NCI-H69 (cell line): ENCODE measurements at regions not wholly inside any gene's neighbourhood (a gene's known extent, or its start where the extent isn't known, plus 50 kb on each side); places are given as distances from the start of the nearest gene placed in this dataset.
A peak's percentile ranks its signal among the peaks of the same experiment; 100 is the strongest.

ENCODE experiments used
- DNase-seq: peaks from one replicate; lab custom pipeline; 2025; lab: John Stamatoyannopoulos, UW

- DNase-seq = peak; percentile 88
Observed at GRCh38 chr2:57711991-57712390, 334.6 kb upstream of the VRK2 start.

GRCh38 chr2:57720728-57721627, 325.6 kb upstream of the VRK2 start:
- peak; percentile 63 for DNase-seq

DNA sequence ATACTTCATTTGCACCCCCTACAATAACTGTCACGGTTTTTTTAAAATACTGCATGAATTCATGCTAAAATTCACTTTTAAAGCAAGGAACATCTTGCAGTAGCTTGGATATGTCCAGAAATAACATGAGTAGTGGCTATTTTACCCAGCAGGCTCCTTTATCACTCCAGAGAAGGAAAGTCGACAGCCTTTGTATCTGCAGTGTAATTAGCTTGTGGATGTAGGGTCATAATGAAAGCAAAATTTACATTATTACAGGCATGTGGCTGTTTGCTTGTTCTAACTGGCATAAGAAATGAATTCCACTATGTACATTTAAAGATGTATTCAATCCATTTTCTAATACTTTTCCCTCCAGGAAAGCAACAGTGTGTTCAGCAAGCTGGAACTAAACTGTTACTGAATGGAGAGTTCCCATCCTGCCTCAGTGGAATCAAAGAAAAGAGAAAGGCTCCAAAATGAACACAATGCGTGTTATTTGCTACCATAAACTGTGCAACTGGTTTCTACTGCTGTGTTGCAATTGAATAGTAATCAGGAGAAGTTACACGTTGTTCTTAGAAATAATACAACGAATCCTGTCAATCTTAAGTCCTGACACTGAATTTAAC, 321.2 kb upstream of the VRK2 start:
- DNase-seq = peak; percentile 66

GRCh38 chr2:57726294-57726693, 320.3 kb upstream of the VRK2 start:
- no peak for DNase-seq

DNA sequence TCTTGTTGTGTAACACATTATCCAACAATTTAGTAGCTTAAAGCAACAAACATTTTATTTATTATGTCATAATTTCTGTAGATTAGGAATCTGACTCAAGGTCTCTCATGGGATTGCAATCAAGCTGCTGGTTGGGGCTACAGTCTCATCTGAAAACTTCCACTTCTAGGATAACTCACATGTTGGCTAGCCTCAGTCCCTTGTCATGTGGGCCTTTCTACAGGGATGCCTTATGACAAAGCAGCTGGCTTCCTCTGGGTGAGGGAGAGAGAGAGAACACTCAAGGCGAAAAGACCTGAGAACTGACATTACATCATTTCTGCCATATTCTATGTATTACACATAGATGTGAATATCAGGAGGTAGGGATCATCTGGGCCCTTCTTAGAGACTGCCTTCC, 317.9 kb upstream of the VRK2 start:
- DNase-seq = no peak

DNA sequence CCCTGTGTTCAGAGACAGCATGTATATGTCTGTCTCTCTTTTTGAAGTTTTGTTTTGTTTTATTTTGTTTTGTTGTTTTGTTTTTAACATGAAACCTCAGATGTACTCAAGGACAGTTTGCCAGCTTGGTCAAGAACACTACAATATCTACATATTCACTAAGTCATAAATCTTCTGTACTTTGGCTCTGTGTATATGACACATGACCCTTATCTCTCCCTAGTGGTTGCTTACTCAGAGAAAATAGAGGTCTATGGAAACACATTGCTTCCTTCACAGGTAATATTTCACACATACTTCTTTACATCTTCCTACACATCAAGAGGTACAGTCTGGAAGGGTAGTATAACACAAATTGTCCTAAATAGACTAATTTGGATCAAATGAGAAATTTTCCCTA, 312.6 kb upstream of the VRK2 start:
- DNase-seq = no peak

- peak; percentile 29 for DNase-seq
Observed at GRCh38 chr2:57740891-57741290, 305.7 kb upstream of the VRK2 start.

GRCh38 chr2:57753636-57754035, 293.0 kb upstream of the VRK2 start:
- no peak for DNase-seq

DNA sequence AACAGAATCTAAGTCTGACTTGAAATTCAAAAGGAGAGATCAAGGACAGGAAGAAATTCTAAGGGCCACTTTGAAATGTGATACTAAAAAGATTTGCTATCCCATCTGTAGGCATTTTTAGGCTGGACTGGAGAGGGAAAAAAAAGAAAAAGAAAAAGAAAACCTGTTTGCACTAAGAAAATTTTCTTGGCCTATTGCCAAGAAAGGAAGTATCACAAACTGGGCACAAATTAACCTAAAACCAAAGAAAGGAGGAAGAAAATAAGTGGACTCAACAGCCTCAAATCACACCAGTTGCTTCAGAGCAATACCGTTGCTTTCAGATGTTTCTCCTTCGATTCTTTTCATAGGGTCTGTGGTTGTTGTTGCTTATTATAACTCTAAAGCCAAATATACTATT, 287.9 kb upstream of the VRK2 start:
- peak; percentile 19 for DNase-seq

- no peak for DNase-seq
Observed at GRCh38 chr2:57759131-57759530, 287.5 kb upstream of the VRK2 start.

DNA sequence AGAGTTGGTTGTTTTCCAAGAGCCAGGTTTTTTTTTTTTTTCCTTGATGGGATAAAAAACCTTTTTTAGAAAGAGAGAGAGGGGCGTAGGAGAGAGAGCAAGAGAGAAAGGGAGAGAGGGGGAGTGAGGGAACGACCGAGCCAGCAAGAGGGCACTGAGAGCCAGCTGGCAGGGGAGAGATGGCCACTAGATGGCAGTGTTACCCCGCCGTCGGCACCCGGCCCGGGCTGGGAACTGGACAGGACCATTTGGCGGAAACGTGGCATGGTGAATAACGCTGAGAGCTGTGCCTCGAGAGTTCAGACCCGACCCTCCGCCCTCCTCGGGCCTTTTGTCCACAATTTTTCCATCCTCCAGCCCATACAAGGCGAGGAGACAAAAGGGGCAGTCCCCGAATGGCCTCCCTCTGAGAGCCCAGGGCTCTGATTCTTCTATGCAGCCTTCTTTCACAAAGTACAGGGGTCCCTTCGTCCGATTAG, 286.7 kb upstream of the VRK2 start:
- peak; percentile 86 for DNase-seq

GRCh38 chr2:57760381-57760801, 286.2 kb upstream of the VRK2 start:
- peak; percentile 37 for DNase-seq

DNA sequence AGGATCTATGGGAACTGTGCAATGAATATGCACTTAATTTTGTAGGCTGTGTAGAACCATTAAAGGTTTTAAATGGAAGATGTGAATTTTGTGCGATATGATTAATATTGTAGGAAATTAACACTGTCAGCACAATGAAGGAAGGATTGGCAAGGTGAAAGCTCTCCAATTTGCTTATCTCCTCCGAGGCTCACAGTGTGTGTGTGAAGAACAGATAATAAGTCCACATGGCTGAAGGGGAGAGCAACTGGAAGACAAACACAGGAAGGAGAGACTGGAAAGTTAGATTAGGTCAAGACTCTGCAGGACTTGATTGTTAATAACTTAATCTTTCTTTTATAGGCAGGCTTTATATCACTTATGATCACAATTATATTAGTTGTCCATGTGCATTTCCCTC, 269.7 kb upstream of the VRK2 start:
- peak; percentile 64 for DNase-seq

GRCh38 chr2:57782587-57782986, 264.0 kb upstream of the VRK2 start:
- DNase-seq = no peak

- DNase-seq = no peak
Observed at GRCh38 chr2:57793310-57793709, 253.3 kb upstream of the VRK2 start.

GRCh38 chr2:57796527-57796926, 250.1 kb upstream of the VRK2 start:
- no peak for DNase-seq

- no peak for DNase-seq
Observed at GRCh38 chr2:57798346-57798745, 248.3 kb upstream of the VRK2 start.

GRCh38 chr2:57802243-57802642, 244.4 kb upstream of the VRK2 start:
- DNase-seq = no peak

- no peak for DNase-seq
Observed at GRCh38 chr2:57804971-57805370, 241.6 kb upstream of the VRK2 start.

DNA sequence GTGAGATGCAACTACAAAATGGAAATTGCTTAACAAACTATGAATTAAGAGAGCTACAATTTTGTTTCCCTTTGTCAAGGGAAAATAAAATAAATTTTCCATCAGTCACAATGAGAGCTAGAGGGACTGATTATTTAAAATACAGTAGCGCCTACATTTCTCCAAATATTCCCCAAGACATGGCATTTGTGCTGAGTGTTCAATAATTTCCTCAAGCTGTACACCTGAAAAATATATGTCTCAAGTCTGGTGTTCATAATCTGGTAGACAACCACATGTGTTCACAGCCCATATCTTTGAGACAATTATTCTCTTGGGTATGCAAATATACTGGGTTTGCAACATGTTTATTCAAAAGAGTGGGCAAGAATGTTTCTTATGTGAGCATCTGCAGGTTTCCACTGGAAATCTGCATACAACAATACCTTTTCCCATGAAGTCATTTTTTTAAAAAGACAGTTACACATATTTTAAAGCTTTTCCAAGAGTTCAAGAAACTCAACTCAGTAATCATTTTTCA, 240.1 kb upstream of the VRK2 start:
- DNase-seq = no peak

DNA sequence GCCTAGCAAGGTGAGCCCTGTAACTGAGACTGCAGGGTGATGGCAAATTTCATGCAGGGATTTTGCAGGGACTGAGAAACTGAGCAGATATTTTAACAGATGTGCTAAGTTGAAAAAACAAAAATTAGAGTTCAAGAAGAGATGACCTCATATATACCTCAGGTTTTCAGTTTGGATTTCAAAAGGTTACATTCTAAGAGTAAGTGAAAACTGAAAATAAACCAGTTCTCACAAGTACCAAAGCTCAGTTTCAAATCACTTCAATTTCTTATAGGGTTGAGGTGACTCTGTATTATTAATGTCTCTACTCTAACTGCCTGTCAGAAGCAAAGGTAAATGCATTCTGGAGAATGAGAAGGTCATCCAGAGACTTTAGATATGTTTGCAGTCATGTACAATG, 237.4 kb upstream of the VRK2 start:
- DNase-seq = peak; percentile 1

- DNase-seq = no peak
Observed at GRCh38 chr2:57821088-57821487, 225.5 kb upstream of the VRK2 start.

DNA sequence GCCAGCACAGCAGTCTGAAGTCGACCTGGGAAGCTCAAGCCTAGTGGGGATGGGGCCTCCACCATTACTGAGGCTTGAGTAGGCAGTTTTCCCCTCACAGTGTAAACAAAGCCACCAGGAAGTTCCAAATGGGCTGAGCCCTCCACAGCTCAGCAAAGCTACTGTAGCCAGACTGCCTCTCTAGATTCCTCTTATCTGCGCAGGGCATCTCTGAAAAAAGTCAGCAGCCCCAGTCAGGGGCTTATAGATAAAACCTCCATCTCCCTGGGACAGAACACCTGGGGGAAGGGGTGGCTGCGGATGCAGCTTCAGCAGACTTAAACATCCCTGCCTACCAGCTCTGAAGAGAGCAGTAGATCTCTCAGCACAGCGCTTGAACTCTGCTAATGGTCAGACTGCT, 218.4 kb upstream of the VRK2 start:
- DNase-seq = no peak
